ENCODE measurements at regions not wholly inside any gene's neighbourhood (a gene's known extent, or its start where the extent isn't known, plus 50 kb on each side); places are given as distances from the start of the nearest gene placed in this dataset.

- H3K27me3 ChIP-seq (ENCODE audit: insufficient read depth), result no peaks in the 10 kb centered on the region
- H3K4me3 Mint-ChIP-seq, result no peak overlapping the region
Observed at GRCh38 chr14:83395321-83395720, 1861.7 kb upstream of the SEL1L start.

GRCh38 chr14:83416476-83416875 lies 1882.8 kb upstream of the SEL1L start:
- no peaks in the 10 kb centered on the region for H3K4me1 ChIP-seq (ENCODE audit: insufficient read depth)
- no peaks in the 10 kb centered on the region for H3K79me2 ChIP-seq (replicated peaks; ENCODE audit: insufficient read depth)
- no peaks in the 10 kb centered on the region for H3F3A ChIP-seq (replicated peaks; ENCODE audit: low read depth)
- H4K20me1 ChIP-seq (replicated peaks; ENCODE audit: insufficient read depth), result no peaks in the 10 kb centered on the region
- no peak overlapping the region for H3K4me2 ChIP-seq
- Mint-ChIP-seq H3K27ac (no peak overlapping the region), H3K27me3 (ENCODE audit: insufficient read depth, low read depth, poor library complexity) (no peaks in the 10 kb centered on the region), H3K36me3 (ENCODE audit: low read depth) (no peaks in the 10 kb centered on the region), H3K9me3 (no peaks in the 10 kb centered on the region), H3K4me1 (no peaks in the 10 kb centered on the region), H3K4me3 (no peak overlapping the region)
- DNase-seq (ENCODE audit: low spot score), result no peak
- no peaks in the 10 kb centered on the region for H3K36me3 ChIP-seq (ENCODE audit: insufficient read depth)
- no peak overlapping the region for H2AFZ ChIP-seq
- no peaks in the 10 kb centered on the region for H3K27me3 ChIP-seq (ENCODE audit: insufficient read depth)
- no peaks in the 10 kb centered on the region for H3K9me2 ChIP-seq (ENCODE audit: insufficient read depth)
- no peak for ATAC-seq
- no peak overlapping the region for H3K4me3 ChIP-seq
- no peak overlapping the region for H3K27ac ChIP-seq (ENCODE audit: low read depth)
- TF ChIP-seq CREB1 (CRISPR knock-in tag; IDR thresholded peaks at IDR 0.05; ENCODE audit: low read depth), result no peak
- no peak for TF ChIP-seq EZH2phosphoT487 (IDR thresholded peaks at IDR 0.05; ENCODE audit: unreplicated experiment)
- TF ChIP-seq STAT1 (IDR thresholded peaks at IDR 0.05; ENCODE audit: unreplicated experiment), result no peak
- TF ChIP-seq ZNF462 (CRISPR knock-in tag; IDR thresholded peaks at IDR 0.05), result no peak

More at GRCh38 chr14:83395321-83395720, 1861.7 kb upstream of the SEL1L start:
- no peaks in the 10 kb centered on the region for H3K4me1 Mint-ChIP-seq
- H3K4me2 ChIP-seq, result no peak overlapping the region
- no peaks in the 10 kb centered on the region for H3K27me3 Mint-ChIP-seq (ENCODE audit: insufficient read depth, low read depth, poor library complexity)
- H3F3A ChIP-seq (replicated peaks; ENCODE audit: low read depth), result no peaks in the 10 kb centered on the region
- no peak overlapping the region for H2AFZ ChIP-seq
- H3K4me3 ChIP-seq, result no peak overlapping the region
- ATAC-seq (no peak), DNase-seq (ENCODE audit: low spot score) (no peak)
- no peaks in the 10 kb centered on the region for H3K4me1 ChIP-seq (ENCODE audit: insufficient read depth)
- TF ChIP-seq ETS1 (IDR thresholded peaks at IDR 0.05), result no peak
- no peak for TF ChIP-seq EZH2 (IDR thresholded peaks at IDR 0.05; ENCODE audit: low read depth, unreplicated experiment)
- no peak for TF ChIP-seq JUNB (IDR thresholded peaks at IDR 0.05; ENCODE audit: unreplicated experiment)
- TF ChIP-seq ZNF114 (CRISPR knock-in tag; IDR thresholded peaks at IDR 0.05), result no peak
- no peak for TF ChIP-seq CREB1 (CRISPR knock-in tag; IDR thresholded peaks at IDR 0.05; ENCODE audit: low read depth)
- no peak for TF ChIP-seq EZH2phosphoT487 (IDR thresholded peaks at IDR 0.05; ENCODE audit: unreplicated experiment)
- TF ChIP-seq NANOG (IDR thresholded peaks at IDR 0.05; ENCODE audit: borderline replicate concordance), result no peak
- TF ChIP-seq CTCF (conservative IDR thresholded peaks at IDR 0.05; ENCODE audit: low read depth in 2 of 2), result no peak
- TF ChIP-seq POLR2AphosphoS5 (IDR thresholded peaks at IDR 0.05; ENCODE audit: low read depth), result no peak
- no peaks in the 10 kb centered on the region for H3K79me2 ChIP-seq (replicated peaks; ENCODE audit: insufficient read depth)
- H3K9me3 Mint-ChIP-seq, result no peaks in the 10 kb centered on the region
- no peaks in the 10 kb centered on the region for H3K36me3 ChIP-seq (ENCODE audit: insufficient read depth)
- H3K27ac Mint-ChIP-seq, result no peak overlapping the region; the same call in 1 of the 2 replicates
- H4K20me1 ChIP-seq (replicated peaks; ENCODE audit: insufficient read depth), result no peaks in the 10 kb centered on the region
- H3K27ac ChIP-seq (ENCODE audit: low read depth), result no peak overlapping the region
- no peaks in the 10 kb centered on the region for H3K9me2 ChIP-seq (ENCODE audit: insufficient read depth)
- H3K36me3 Mint-ChIP-seq (ENCODE audit: low read depth), result no peaks in the 10 kb centered on the region

Measured in GM23338 (cell line).